ENCODE measurements at regions not wholly inside any gene's neighbourhood (a gene's known extent, or its start where the extent isn't known, plus 50 kb on each side); places are given as distances from the start of the nearest gene placed in this dataset.
"Not testable (repeated sequence)": the region's sequence is repeated elsewhere in the genome, so short reads cannot be mapped to it uniquely, and the experiment has no call there.

GRCh38 chr7:36055207-36055606, 97.8 kb upstream of the EEPD1 start:
- peaks cover 11 to 12% of the 10 kb centered on the region in 2 donors for H3K4me1 Mint-ChIP-seq
- peaks cover 10 to 12% of the 10 kb centered on the region in 2 donors for H3K27me3 Mint-ChIP-seq
- no peaks in the 10 kb centered on the region for H3K36me3 Mint-ChIP-seq
- no peaks in the 10 kb centered on the region for H3K9me3 Mint-ChIP-seq
- no peak overlapping the region for H3K27ac Mint-ChIP-seq
- ATAC-seq (replicated peaks) (no peak), DNase-seq (no peak)
- H3K4me3 Mint-ChIP-seq: no peak overlapping the region

- peak overlapping the region; percentile 26 for H3K27ac Mint-ChIP-seq
- no peaks in the 10 kb centered on the region for H3K36me3 Mint-ChIP-seq
- no peak for DNase-seq
- peaks cover 11 to 12% of the 10 kb centered on the region in 2 donors for H3K4me1 Mint-ChIP-seq
- peak; percentile 69 to 77 for ATAC-seq (replicated peaks)
- H3K9me3 Mint-ChIP-seq: no peaks in the 10 kb centered on the region
- H3K4me3 Mint-ChIP-seq: peak overlapping the region in 1 of 2 donors; percentile 16
- H3K27me3 Mint-ChIP-seq: peaks cover 5 to 7% of the 10 kb centered on the region in 2 donors
Observed at GRCh38 chr7:36057323-36057722, 95.7 kb upstream of the EEPD1 start.

- no peaks in the 10 kb centered on the region for H3K36me3 Mint-ChIP-seq
- peaks cover 5 to 8% of the 10 kb centered on the region in 2 donors for H3K27me3 Mint-ChIP-seq
- peaks cover 11 to 12% of the 10 kb centered on the region in 2 donors for H3K4me1 Mint-ChIP-seq
- ATAC-seq (replicated peaks) (peak; percentile 68 to 71), DNase-seq (no peak)
- H3K27ac Mint-ChIP-seq: peak overlapping the region; percentile 31
- H3K4me3 Mint-ChIP-seq: peak overlapping the region; percentile 18 to 22
- H3K9me3 Mint-ChIP-seq: no peaks in the 10 kb centered on the region
Observed at GRCh38 chr7:36058020-36058592, 94.9 kb upstream of the EEPD1 start.

GRCh38 chr7:36060388-36060787, 92.7 kb upstream of the EEPD1 start:
- Mint-ChIP-seq H3K27me3 (peaks cover 5 to 14% of the 10 kb centered on the region in 2 donors), H3K4me1 (peaks cover 11 to 12% of the 10 kb centered on the region in 2 donors)
- not testable (repeated sequence) for DNase-seq; H3K4me3 Mint-ChIP-seq; H3K27ac Mint-ChIP-seq; H3K9me3 Mint-ChIP-seq; ATAC-seq (replicated peaks); H3K36me3 Mint-ChIP-seq

GRCh38 chr7:36062154-36062815, 90.8 kb upstream of the EEPD1 start:
- no peak for DNase-seq
- no peak overlapping the region for H3K27ac Mint-ChIP-seq
- peaks cover 0 to 2% of the 10 kb centered on the region in 2 donors for H3K9me3 Mint-ChIP-seq
- peaks cover 9 to 10% of the 10 kb centered on the region in 2 donors for H3K4me1 Mint-ChIP-seq
- H3K27me3 Mint-ChIP-seq: peaks cover 5 to 14% of the 10 kb centered on the region in 2 donors
- no peak for ATAC-seq (replicated peaks)
- no peaks in the 10 kb centered on the region for H3K36me3 Mint-ChIP-seq
- H3K4me3 Mint-ChIP-seq: no peak overlapping the region

GRCh38 chr7:36064676-36065075, 88.4 kb upstream of the EEPD1 start:
- Mint-ChIP-seq H3K36me3 (no peaks in the 10 kb centered on the region), H3K4me1 (no peaks in the 10 kb centered on the region), H3K9me3 (peaks cover 0 to 2% of the 10 kb centered on the region in 2 donors), H3K4me3 (no peak overlapping the region), H3K27ac (no peak overlapping the region), H3K27me3 (peaks cover 0 to 14% of the 10 kb centered on the region in 2 donors)
- ATAC-seq (replicated peaks): no peak
- no peak for DNase-seq

GRCh38 chr7:36065563-36066342, 87.3 kb upstream of the EEPD1 start:
- H3K36me3 Mint-ChIP-seq; ATAC-seq (replicated peaks); H3K4me3 Mint-ChIP-seq; DNase-seq; H3K27ac Mint-ChIP-seq; H3K4me1 Mint-ChIP-seq; H3K9me3 Mint-ChIP-seq: not testable (repeated sequence)
- peaks cover 5 to 11% of the 10 kb centered on the region in 2 donors for H3K27me3 Mint-ChIP-seq

- Mint-ChIP-seq H3K27ac (no peak overlapping the region), H3K9me3 (peaks cover 0 to 2% of the 10 kb centered on the region in 2 donors), H3K27me3 (peaks cover 5 to 11% of the 10 kb centered on the region in 2 donors), H3K4me3 (no peak overlapping the region), H3K36me3 (no peaks in the 10 kb centered on the region), H3K4me1 (no peaks in the 10 kb centered on the region)
- ATAC-seq (replicated peaks) (no peak), DNase-seq (no peak)
Observed at GRCh38 chr7:36066343-36066664, 86.8 kb upstream of the EEPD1 start.

- DNase-seq (no peak), ATAC-seq (replicated peaks) (no peak)
- Mint-ChIP-seq H3K27ac (no peak overlapping the region), H3K4me1 (no peaks in the 10 kb centered on the region), H3K27me3 (peaks cover 13 to 18% of the 10 kb centered on the region in 2 donors), H3K4me3 (no peak overlapping the region), H3K36me3 (no peaks in the 10 kb centered on the region), H3K9me3 (peaks cover 0 to 4% of the 10 kb centered on the region in 2 donors)
Observed at GRCh38 chr7:36070230-36070629, 82.8 kb upstream of the EEPD1 start.

- no peak for ATAC-seq (replicated peaks)
- Mint-ChIP-seq H3K4me3 (no peak overlapping the region), H3K4me1 (no peaks in the 10 kb centered on the region), H3K27ac (no peak overlapping the region), H3K36me3 (no peaks in the 10 kb centered on the region), H3K27me3 (peaks cover 13 to 18% of the 10 kb centered on the region in 2 donors), H3K9me3 (peaks cover 0 to 3% of the 10 kb centered on the region in 2 donors)
- DNase-seq: no peak
Observed at GRCh38 chr7:36071605-36072004, 81.4 kb upstream of the EEPD1 start.

- H3K4me1 Mint-ChIP-seq: no peaks in the 10 kb centered on the region
- no peak for DNase-seq
- peaks cover 13 to 18% of the 10 kb centered on the region in 2 donors for H3K27me3 Mint-ChIP-seq
- H3K9me3 Mint-ChIP-seq: peaks cover 0 to 3% of the 10 kb centered on the region in 2 donors
- no peak overlapping the region for H3K27ac Mint-ChIP-seq
- no peaks in the 10 kb centered on the region for H3K36me3 Mint-ChIP-seq
- ATAC-seq (replicated peaks): no peak
- no peak overlapping the region for H3K4me3 Mint-ChIP-seq
Observed at GRCh38 chr7:36072620-36073019, 80.4 kb upstream of the EEPD1 start.

- ATAC-seq (replicated peaks): no peak
- no peaks in the 10 kb centered on the region for H3K36me3 Mint-ChIP-seq
- no peak for DNase-seq
Observed at GRCh38 chr7:36075561-36075960, 77.5 kb upstream of the EEPD1 start.

GRCh38 chr7:36076074-36076473, 77.0 kb upstream of the EEPD1 start:
- no peak overlapping the region for H3K4me3 Mint-ChIP-seq
- H3K4me1 Mint-ChIP-seq: no peaks in the 10 kb centered on the region
- DNase-seq (no peak), ATAC-seq (replicated peaks) (no peak)
- H3K36me3 Mint-ChIP-seq: no peaks in the 10 kb centered on the region
- peaks cover 0 to 3% of the 10 kb centered on the region in 2 donors for H3K9me3 Mint-ChIP-seq
- H3K27me3 Mint-ChIP-seq: peaks cover 9 to 12% of the 10 kb centered on the region in 2 donors
- no peak overlapping the region for H3K27ac Mint-ChIP-seq

More at GRCh38 chr7:36075561-36075960, 77.5 kb upstream of the EEPD1 start:
- Mint-ChIP-seq H3K9me3 (peaks cover 0 to 3% of the 10 kb centered on the region in 2 donors), H3K4me1 (no peaks in the 10 kb centered on the region), H3K27ac (no peak overlapping the region), H3K27me3 (peaks cover 9 to 14% of the 10 kb centered on the region in 2 donors), H3K4me3 (no peak overlapping the region)

- H3K4me3 Mint-ChIP-seq: no peak overlapping the region
- H3K27ac Mint-ChIP-seq: no peak overlapping the region
- no peaks in the 10 kb centered on the region for H3K9me3 Mint-ChIP-seq
- peaks cover 10 to 11% of the 10 kb centered on the region in 2 donors for H3K27me3 Mint-ChIP-seq
- no peak for DNase-seq
- H3K4me1 Mint-ChIP-seq: no peaks in the 10 kb centered on the region
- ATAC-seq (replicated peaks): no peak
- H3K36me3 Mint-ChIP-seq: no peaks in the 10 kb centered on the region
Observed at GRCh38 chr7:36078816-36079360, 74.2 kb upstream of the EEPD1 start.
